HL-60/S4 treated with phorbol 12-myristate 13-acetate at 8.2 ng/mL for 4 days and 3 days (cell line): ENCODE measurements at regions not wholly inside any gene's neighbourhood (a gene's known extent, or its start where the extent isn't known, plus 50 kb on each side); places are given as distances from the start of the nearest gene placed in this dataset.

Experiments
- in situ Hi-C: fragments of 300-500 bp; cut with MboI; formaldehyde crosslinking; loops from 2 replicates; pipeline ENCODE4 v1.15.0; 2022; ENCODE audit warnings: low sequenced_read_pairs

- in situ Hi-C loops = no loop called here
These were observed 406.5 kb downstream of the DUSP10 start for GRCh38 chr1:221335161-221336101.

- in situ Hi-C loops = no loop called here
These were observed 405.8 kb downstream of the DUSP10 start for GRCh38 chr1:221336126-221336525.

GRCh38 chr1:221337106-221337505 lies 404.8 kb downstream of the DUSP10 start:
- in situ Hi-C loops = no loop called here

- in situ Hi-C loops = no loop called here
These were observed 398.8 kb downstream of the DUSP10 start for GRCh38 chr1:221343136-221343535.

GRCh38 chr1:221343607-221344006 lies 398.3 kb downstream of the DUSP10 start:
- in situ Hi-C loops = no loop called here

GRCh38 chr1:221344693-221345092 lies 397.2 kb downstream of the DUSP10 start:
- in situ Hi-C loops = no loop called here

GRCh38 chr1:221347706-221348105 lies 394.2 kb downstream of the DUSP10 start:
- in situ Hi-C loops = no loop called here

- in situ Hi-C loops = no loop called here
These were observed 391.8 kb downstream of the DUSP10 start for GRCh38 chr1:221350091-221350490.

GRCh38 chr1:221356693-221357092 lies 385.2 kb downstream of the DUSP10 start:
- in situ Hi-C loops = no loop called here

GRCh38 chr1:221363039-221363438 lies 378.9 kb downstream of the DUSP10 start:
- in situ Hi-C loops = no loop called here

- in situ Hi-C loops = no loop called here
These were observed 375.3 kb downstream of the DUSP10 start for GRCh38 chr1:221366495-221367110.

- in situ Hi-C loops = no loop called here
These were observed 370.2 kb downstream of the DUSP10 start for GRCh38 chr1:221371705-221372104.

- in situ Hi-C loops = no loop called here
These were observed 368.1 kb downstream of the DUSP10 start for GRCh38 chr1:221373795-221374194.

GRCh38 chr1:221376286-221376685 lies 365.6 kb downstream of the DUSP10 start:
- in situ Hi-C loops = no loop called here

GRCh38 chr1:221381910-221382623 lies 359.8 kb downstream of the DUSP10 start:
- in situ Hi-C loops = no loop called here

GRCh38 chr1:221392453-221392852 lies 349.4 kb downstream of the DUSP10 start:
- in situ Hi-C loops = no loop called here

GRCh38 chr1:221394011-221394544 lies 347.8 kb downstream of the DUSP10 start:
- in situ Hi-C loops = no loop called here

- in situ Hi-C loops = no loop called here
These were observed 345.4 kb downstream of the DUSP10 start for GRCh38 chr1:221396526-221396925.

- in situ Hi-C loops = no loop called here
These were observed 344.7 kb downstream of the DUSP10 start for GRCh38 chr1:221397141-221397540.

GRCh38 chr1:221397606-221398005 lies 344.3 kb downstream of the DUSP10 start:
- in situ Hi-C loops = no loop called here

GRCh38 chr1:221405146-221405545 lies 336.7 kb downstream of the DUSP10 start:
- in situ Hi-C loops = no loop called here
